WTC11 (cell line): ENCODE measurements at regions not wholly inside any gene's neighbourhood (a gene's known extent, or its start where the extent isn't known, plus 50 kb on each side); places are given as distances from the start of the nearest gene placed in this dataset.

Source experiments
- ATAC-seq: fragments of 200-7000 bp; cut with Tn5 transposase; 2 replicates; pipeline ENCODE4 v1.10.0; 2021; ENCODE audit warnings: mild to moderate bottlenecking, moderate library complexity
- CTCF ChIA-PET: fragments of 300-600 bp; sonication (Branson Sonifier 250); formaldehyde crosslinking; loops from one replicate; lab custom pipeline; 2021; ENCODE audit warnings: antibody characterized with exemption; lab: Charles Lee
- POLR2A ChIA-PET: fragments of 350-600 bp; sonication (Branson Sonifier 250); formaldehyde crosslinking; loops from one replicate; lab custom pipeline; 2021; ENCODE audit warnings: antibody characterized with exemption; lab: Charles Lee
- DNase-seq: peaks from one replicate; pipeline ENCODE4 v3.0.0; 2021; ENCODE audit warnings: low spot score
- H3K27ac Mint-ChIP-seq: 2 replicates; pipeline ENCODE4 v1.8.0; 2021; ENCODE audit warnings: mixed read lengths
- H3K27me3 Mint-ChIP-seq: 2 replicates; pipeline ENCODE4 v1.8.0; 2021; ENCODE audit warnings: low read depth, mild to moderate bottlenecking, moderate library complexity, mixed read lengths
- H3K36me3 Mint-ChIP-seq: 2 replicates; pipeline ENCODE4 v1.8.0; 2021; ENCODE audit warnings: mixed read lengths
- H3K4me1 Mint-ChIP-seq: 2 replicates; pipeline ENCODE4 v1.8.0; 2022; ENCODE audit warnings: mixed read lengths
- H3K4me3 Mint-ChIP-seq: 2 replicates; pipeline ENCODE4 v1.8.0; 2021; ENCODE audit warnings: mild to moderate bottlenecking, moderate library complexity, mixed read lengths
- H3K9me3 Mint-ChIP-seq: 2 replicates; pipeline ENCODE4 v1.8.0; 2021; ENCODE audit warnings: mixed read lengths
- CREB1 ChIP-seq: sonication (generic); formaldehyde crosslinking; IDR thresholded peaks from 2 replicates; pipeline ENCODE4 v1.8.0; 2023; ENCODE audit warnings: mild to moderate bottlenecking, missing genetic modification reagents
- ESRRA ChIP-seq: sonication (generic); formaldehyde crosslinking; IDR thresholded peaks from 2 replicates; pipeline ENCODE4 v1.8.1; 2022; ENCODE audit warnings: mild to moderate bottlenecking, missing genetic modification reagents, borderline replicate concordance
- FOXJ3 ChIP-seq: sonication (generic); formaldehyde crosslinking; IDR thresholded peaks from 2 replicates; pipeline ENCODE4 v1.9.0; 2021; ENCODE audit warnings: missing genetic modification reagents, mild to moderate bottlenecking, borderline replicate concordance
- FOXK1 ChIP-seq: sonication (generic); formaldehyde crosslinking; IDR thresholded peaks from 2 replicates; pipeline ENCODE4 v1.8.0; 2022; ENCODE audit warnings: mild to moderate bottlenecking, moderate library complexity, missing genetic modification reagents
- HMGA2 ChIP-seq: fragments of 250-450 bp; sonication (Bioruptor Pico); IDR thresholded peaks from 2 replicates; pipeline ENCODE4 v1.4.0; 2021; ENCODE audit warnings: mild to moderate bottlenecking, moderate library complexity
- JAZF1 ChIP-seq: fragments of 250-450 bp; sonication (Bioruptor Pico); IDR thresholded peaks from 2 replicates; pipeline ENCODE4 v1.9.0; 2021; ENCODE audit warnings: moderate library complexity, mild to moderate bottlenecking, inconsistent platforms
- KAT7 ChIP-seq: sonication (generic); formaldehyde crosslinking; IDR thresholded peaks from 2 replicates; pipeline ENCODE4 v1.8.1; 2023; ENCODE audit warnings: missing genetic modification reagents, mild to moderate bottlenecking, borderline replicate concordance
- NR1H2 ChIP-seq: sonication (generic); formaldehyde crosslinking; IDR thresholded peaks from 2 replicates; pipeline ENCODE4 v1.9.0; 2021; ENCODE audit warnings: mild to moderate bottlenecking, moderate library complexity, missing genetic modification reagents
- NR3C1 ChIP-seq: sonication (generic); formaldehyde crosslinking; conservative IDR thresholded peaks from 2 replicates; pipeline ENCODE4 v1.8.1; 2023; ENCODE audit warnings: low read depth, mild to moderate bottlenecking, missing genetic modification reagents
- RORB ChIP-seq: fragments of 250-450 bp; sonication (Bioruptor Pico); IDR thresholded peaks from 2 replicates; pipeline ENCODE4 v1.9.0; 2021; ENCODE audit warnings: mild to moderate bottlenecking
- TCF7 ChIP-seq: sonication (generic); formaldehyde crosslinking; IDR thresholded peaks from 2 replicates; pipeline ENCODE4 v1.8.0; 2022; ENCODE audit warnings: mild to moderate bottlenecking, low read depth, missing genetic modification reagents, moderate library complexity
- TEAD1 ChIP-seq: sonication (generic); formaldehyde crosslinking; IDR thresholded peaks from 2 replicates; pipeline ENCODE4 v1.8.0; 2022; ENCODE audit warnings: mild to moderate bottlenecking, missing genetic modification reagents
- ZBTB21 ChIP-seq: sonication (generic); formaldehyde crosslinking; IDR thresholded peaks from 2 replicates; pipeline ENCODE4 v1.8.1; 2023; ENCODE audit warnings: mild to moderate bottlenecking, missing genetic modification reagents, borderline replicate concordance
- ZNF317 ChIP-seq: sonication (generic); formaldehyde crosslinking; IDR thresholded peaks from 2 replicates; pipeline ENCODE4 v1.8.1; 2023; ENCODE audit warnings: low read depth, mild to moderate bottlenecking, moderate library complexity, missing genetic modification reagents, borderline replicate concordance
- ZNF423 ChIP-seq: fragments of 250-450 bp; sonication (Bioruptor Pico); IDR thresholded peaks from 2 replicates; pipeline ENCODE4 v2.1.2; 2022; ENCODE audit warnings: mild to moderate bottlenecking, moderate library complexity
- ZNF532 ChIP-seq: fragments of 250-450 bp; sonication (Bioruptor Pico); IDR thresholded peaks from 2 replicates; pipeline ENCODE4 v1.9.0; 2021; ENCODE audit warnings: mild to moderate bottlenecking, borderline replicate concordance
- TF ChIP-seq, protein P1 (sequence below): sonication (generic); formaldehyde crosslinking; IDR thresholded peaks from 2 replicates; pipeline ENCODE4 v1.8.0; 2022; ENCODE audit warnings: mild to moderate bottlenecking, missing genetic modification reagents
- TF ChIP-seq, protein P2 (sequence below): fragments of 200-600 bp; IDR thresholded peaks from 2 replicates; pipeline ENCODE4 v1.8.0; 2022; ENCODE audit warnings: antibody characterized with exemption
- TF ChIP-seq, protein P3 (sequence below): fragments of 250-450 bp; sonication (Bioruptor Pico); IDR thresholded peaks from 2 replicates; pipeline ENCODE4 v1.8.0; 2021; ENCODE audit warnings: mild to moderate bottlenecking
- TF ChIP-seq, protein P4 (sequence below): sonication (generic); formaldehyde crosslinking; conservative IDR thresholded peaks from 2 replicates; pipeline ENCODE4 v1.8.1; 2022; ENCODE audit warnings: mild to moderate bottlenecking, missing genetic modification reagents

GRCh38 chr9:89983411-89983810 lies 378.6 kb downstream of the GADD45G start:
- ChIA-PET CTCF (no interaction called here), POLR2A (no interaction called here)
- H3K4me1 Mint-ChIP-seq, result 0 out of 2 replicates have a peak, but pooled peaks cover under 1% of the 10 kb centered on the region
- TF ChIP-seq ZNF317 (CRISPR knock-in tag), result peak; percentile 71
- TF ChIP-seq, protein P1, sequence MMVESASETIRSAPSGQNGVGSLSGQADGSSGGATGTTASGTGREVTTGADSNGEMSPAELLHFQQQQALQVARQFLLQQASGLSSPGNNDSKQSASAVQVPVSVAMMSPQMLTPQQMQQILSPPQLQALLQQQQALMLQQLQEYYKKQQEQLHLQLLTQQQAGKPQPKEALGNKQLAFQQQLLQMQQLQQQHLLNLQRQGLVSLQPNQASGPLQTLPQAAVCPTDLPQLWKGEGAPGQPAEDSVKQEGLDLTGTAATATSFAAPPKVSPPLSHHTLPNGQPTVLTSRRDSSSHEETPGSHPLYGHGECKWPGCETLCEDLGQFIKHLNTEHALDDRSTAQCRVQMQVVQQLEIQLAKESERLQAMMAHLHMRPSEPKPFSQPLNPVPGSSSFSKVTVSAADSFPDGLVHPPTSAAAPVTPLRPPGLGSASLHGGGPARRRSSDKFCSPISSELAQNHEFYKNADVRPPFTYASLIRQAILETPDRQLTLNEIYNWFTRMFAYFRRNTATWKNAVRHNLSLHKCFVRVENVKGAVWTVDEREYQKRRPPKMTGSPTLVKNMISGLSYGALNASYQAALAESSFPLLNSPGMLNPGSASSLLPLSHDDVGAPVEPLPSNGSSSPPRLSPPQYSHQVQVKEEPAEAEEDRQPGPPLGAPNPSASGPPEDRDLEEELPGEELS (CRISPR knock-in tag), result no peak
- DNase-seq, result no peak
- no peaks in the 10 kb centered on the region; the same call in 1 of the 2 replicates for H3K27me3 Mint-ChIP-seq
- H3K27ac Mint-ChIP-seq, result no peak overlapping the region
- peaks cover 10% of the 10 kb centered on the region for H3K9me3 Mint-ChIP-seq
- H3K36me3 Mint-ChIP-seq, result no peaks in the 10 kb centered on the region
- no peak overlapping the region for H3K4me3 Mint-ChIP-seq
- no peak for ATAC-seq

- Mint-ChIP-seq H3K27ac (no peak overlapping the region), H3K27me3 (no peaks in the 10 kb centered on the region; the same call in 1 of the 2 replicates), H3K9me3 (peaks cover 10% of the 10 kb centered on the region), H3K36me3 (no peaks in the 10 kb centered on the region), H3K4me3 (no peak overlapping the region), H3K4me1 (no peaks in the 10 kb centered on the region)
- DNase-seq (no peak), ATAC-seq (no peak)
- TF ChIP-seq HMGA2 (CRISPR knock-in tag) (no peak), FOXJ3 (CRISPR knock-in tag) (no peak), TCF7 (CRISPR knock-in tag) (no peak), NR3C1 (CRISPR knock-in tag) (no peak), KAT7 (CRISPR knock-in tag) (no peak)
- TF ChIP-seq, protein P2, sequence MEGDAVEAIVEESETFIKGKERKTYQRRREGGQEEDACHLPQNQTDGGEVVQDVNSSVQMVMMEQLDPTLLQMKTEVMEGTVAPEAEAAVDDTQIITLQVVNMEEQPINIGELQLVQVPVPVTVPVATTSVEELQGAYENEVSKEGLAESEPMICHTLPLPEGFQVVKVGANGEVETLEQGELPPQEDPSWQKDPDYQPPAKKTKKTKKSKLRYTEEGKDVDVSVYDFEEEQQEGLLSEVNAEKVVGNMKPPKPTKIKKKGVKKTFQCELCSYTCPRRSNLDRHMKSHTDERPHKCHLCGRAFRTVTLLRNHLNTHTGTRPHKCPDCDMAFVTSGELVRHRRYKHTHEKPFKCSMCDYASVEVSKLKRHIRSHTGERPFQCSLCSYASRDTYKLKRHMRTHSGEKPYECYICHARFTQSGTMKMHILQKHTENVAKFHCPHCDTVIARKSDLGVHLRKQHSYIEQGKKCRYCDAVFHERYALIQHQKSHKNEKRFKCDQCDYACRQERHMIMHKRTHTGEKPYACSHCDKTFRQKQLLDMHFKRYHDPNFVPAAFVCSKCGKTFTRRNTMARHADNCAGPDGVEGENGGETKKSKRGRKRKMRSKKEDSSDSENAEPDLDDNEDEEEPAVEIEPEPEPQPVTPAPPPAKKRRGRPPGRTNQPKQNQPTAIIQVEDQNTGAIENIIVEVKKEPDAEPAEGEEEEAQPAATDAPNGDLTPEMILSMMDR, result no peak
- CTCF ChIA-PET, result interaction anchor here (0.7 kb wide), 1 partner anchor 115 kb away, joined by 3 read pairs; no protein-coding TSS in a partner anchor
- POLR2A ChIA-PET, result no interaction called here
Measured at GRCh38 chr9:89984214-89984613, 379.4 kb downstream of the GADD45G start.

DNA sequence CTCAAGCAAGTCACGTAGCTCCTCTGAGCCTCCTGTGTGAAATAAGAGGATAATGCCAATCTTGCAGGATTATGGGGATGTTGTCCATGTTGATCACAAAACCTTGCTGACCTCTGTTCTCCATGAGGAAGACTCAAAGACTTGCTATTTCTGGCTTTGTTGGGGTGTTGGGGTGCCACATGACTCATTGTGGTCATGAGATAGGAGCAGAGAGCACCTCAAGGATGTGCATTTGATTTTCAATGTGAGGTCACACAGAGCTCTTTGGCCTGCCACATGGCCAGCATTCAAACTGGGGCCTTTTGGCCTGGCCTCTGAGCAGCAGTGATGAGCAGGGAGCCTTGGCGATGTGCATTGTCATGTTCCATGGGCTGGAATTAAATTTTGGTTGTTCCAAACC lies 380.3 kb downstream of the GADD45G start:
- ATAC-seq, result no peak
- DNase-seq, result no peak
- CTCF ChIA-PET, result no interaction called here
- peaks cover 14% of the 10 kb centered on the region for H3K9me3 Mint-ChIP-seq
- no peaks in the 10 kb centered on the region; the same call in 1 of the 2 replicates for H3K27me3 Mint-ChIP-seq
- H3K4me3 Mint-ChIP-seq, result no peak overlapping the region
- H3K27ac Mint-ChIP-seq, result no peak overlapping the region
- no peaks in the 10 kb centered on the region; the same call in 1 of the 2 replicates for H3K36me3 Mint-ChIP-seq
- no peaks in the 10 kb centered on the region for H3K4me1 Mint-ChIP-seq
- TF ChIP-seq ZNF532 (CRISPR knock-in tag), result no peak
- no peak for TF ChIP-seq FOXK1 (CRISPR knock-in tag)
- TF ChIP-seq, protein P3, sequence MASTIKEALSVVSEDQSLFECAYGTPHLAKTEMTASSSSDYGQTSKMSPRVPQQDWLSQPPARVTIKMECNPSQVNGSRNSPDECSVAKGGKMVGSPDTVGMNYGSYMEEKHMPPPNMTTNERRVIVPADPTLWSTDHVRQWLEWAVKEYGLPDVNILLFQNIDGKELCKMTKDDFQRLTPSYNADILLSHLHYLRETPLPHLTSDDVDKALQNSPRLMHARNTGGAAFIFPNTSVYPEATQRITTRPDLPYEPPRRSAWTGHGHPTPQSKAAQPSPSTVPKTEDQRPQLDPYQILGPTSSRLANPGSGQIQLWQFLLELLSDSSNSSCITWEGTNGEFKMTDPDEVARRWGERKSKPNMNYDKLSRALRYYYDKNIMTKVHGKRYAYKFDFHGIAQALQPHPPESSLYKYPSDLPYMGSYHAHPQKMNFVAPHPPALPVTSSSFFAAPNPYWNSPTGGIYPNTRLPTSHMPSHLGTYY (CRISPR knock-in tag), result no peak
- no peak for TF ChIP-seq ZNF423 (CRISPR knock-in tag)
- TF ChIP-seq ZBTB21 (CRISPR knock-in tag), result no peak
- no peak for TF ChIP-seq ZNF317 (CRISPR knock-in tag)
- TF ChIP-seq, protein P4, sequence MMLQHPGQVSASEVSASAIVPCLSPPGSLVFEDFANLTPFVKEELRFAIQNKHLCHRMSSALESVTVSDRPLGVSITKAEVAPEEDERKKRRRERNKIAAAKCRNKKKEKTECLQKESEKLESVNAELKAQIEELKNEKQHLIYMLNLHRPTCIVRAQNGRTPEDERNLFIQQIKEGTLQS (CRISPR knock-in tag), result no peak
- no peak for TF ChIP-seq CREB1 (CRISPR knock-in tag)
- no peak for TF ChIP-seq JAZF1 (CRISPR knock-in tag)
- no peak for TF ChIP-seq KAT7 (CRISPR knock-in tag)
- no peak for TF ChIP-seq NR1H2 (CRISPR knock-in tag)
- no peak for TF ChIP-seq RORB (CRISPR knock-in tag)
- no peak for TF ChIP-seq TEAD1 (CRISPR knock-in tag)
- TF ChIP-seq ESRRA (CRISPR knock-in tag), result no peak
- POLR2A ChIA-PET, result no interaction called here
